Gastroesophageal sphincter (tissue), 3 donors: ENCODE measurements at regions not wholly inside any gene's neighbourhood (a gene's known extent, or its start where the extent isn't known, plus 50 kb on each side); places are given as distances from the start of the nearest gene placed in this dataset.

ENCODE experiments used
- EP300 ChIP-seq: sonication (generic); formaldehyde crosslinking; IDR thresholded peaks from one replicate; pipeline ENCODE4 v1.6.1; 2017; ENCODE audit warnings: antibody characterized with exemption, mild to moderate bottlenecking
- POLR2A ChIP-seq, 2 donors: fragments of 450-650 bp; IDR thresholded peaks; one replicate each; pipeline ENCODE4 v1.6.1; 2017; ENCODE audit warnings: antibody characterized with exemption in 2 of 2, mild to moderate bottlenecking in 2 of 2, moderate library complexity in 1 of 2
- TF ChIP-seq, protein P1 (sequence below), 4 experiments: fragments of 200-600 bp in 2 of 4; fragments of 450-650 bp in 2 of 4; sonication (generic) in 1 of 4; IDR thresholded peaks; one replicate each; pipeline ENCODE4 v1.5.1; 2017 to 2019; ENCODE audit warnings: antibody characterized with exemption in 4 of 4, mild to moderate bottlenecking in 2 of 4, moderate library complexity in 2 of 4

DNA sequence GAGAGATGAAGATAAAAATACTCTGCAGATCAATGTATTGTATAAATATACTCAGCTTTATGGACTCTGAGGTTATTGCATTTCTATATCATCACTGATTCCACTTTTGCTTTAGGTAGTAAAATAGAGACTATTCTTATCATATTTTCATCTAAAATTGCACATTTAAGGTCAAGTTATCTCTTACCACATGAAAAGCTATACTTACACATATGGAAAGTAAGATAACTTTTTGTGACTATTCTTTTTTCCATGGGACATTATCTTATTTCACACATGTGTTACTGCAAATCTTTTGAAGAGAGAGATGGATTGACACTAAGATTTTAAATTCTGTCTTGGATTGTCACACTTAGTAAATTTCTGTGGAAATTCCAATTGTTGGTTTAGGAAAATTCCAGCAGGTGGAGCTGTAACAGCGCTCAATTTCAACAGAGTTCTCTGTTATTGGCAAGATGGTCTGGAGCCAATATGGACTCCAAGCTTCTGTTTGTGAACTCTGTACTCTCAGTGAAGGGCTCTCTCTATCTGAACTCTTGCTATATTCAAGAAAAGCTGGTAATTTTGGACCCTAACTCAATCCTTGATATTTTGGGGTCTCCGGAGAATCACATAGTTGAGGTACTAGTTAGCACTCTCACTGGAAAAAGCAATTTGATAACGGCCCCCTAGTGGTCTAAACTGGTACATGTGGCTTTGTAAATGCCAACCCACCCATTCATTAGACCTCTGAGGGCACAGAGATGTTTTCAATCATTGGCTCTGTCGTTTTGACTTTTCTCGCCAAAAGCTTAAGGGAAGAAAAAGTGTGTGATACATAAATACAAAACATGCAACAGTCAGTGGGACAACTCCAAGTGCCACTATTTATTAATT lies 429.7 kb downstream of the ETS1 start:
- TF ChIP-seq POLR2A (IDR thresholded peaks at IDR 0.05) (no peak), EP300 (no peak)
- TF ChIP-seq, protein P1, sequence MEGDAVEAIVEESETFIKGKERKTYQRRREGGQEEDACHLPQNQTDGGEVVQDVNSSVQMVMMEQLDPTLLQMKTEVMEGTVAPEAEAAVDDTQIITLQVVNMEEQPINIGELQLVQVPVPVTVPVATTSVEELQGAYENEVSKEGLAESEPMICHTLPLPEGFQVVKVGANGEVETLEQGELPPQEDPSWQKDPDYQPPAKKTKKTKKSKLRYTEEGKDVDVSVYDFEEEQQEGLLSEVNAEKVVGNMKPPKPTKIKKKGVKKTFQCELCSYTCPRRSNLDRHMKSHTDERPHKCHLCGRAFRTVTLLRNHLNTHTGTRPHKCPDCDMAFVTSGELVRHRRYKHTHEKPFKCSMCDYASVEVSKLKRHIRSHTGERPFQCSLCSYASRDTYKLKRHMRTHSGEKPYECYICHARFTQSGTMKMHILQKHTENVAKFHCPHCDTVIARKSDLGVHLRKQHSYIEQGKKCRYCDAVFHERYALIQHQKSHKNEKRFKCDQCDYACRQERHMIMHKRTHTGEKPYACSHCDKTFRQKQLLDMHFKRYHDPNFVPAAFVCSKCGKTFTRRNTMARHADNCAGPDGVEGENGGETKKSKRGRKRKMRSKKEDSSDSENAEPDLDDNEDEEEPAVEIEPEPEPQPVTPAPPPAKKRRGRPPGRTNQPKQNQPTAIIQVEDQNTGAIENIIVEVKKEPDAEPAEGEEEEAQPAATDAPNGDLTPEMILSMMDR (IDR thresholded peaks at IDR 0.05), result peak; percentile 64 to 83 (median 76)
